Activated T-cell treated with anti-CD3 and anti-CD28 coated beads, Interleukin-2, amount 50 U/mL, for 4 hours (primary cell): ENCODE measurements at regions not wholly inside any gene's neighbourhood (a gene's known extent, or its start where the extent isn't known, plus 50 kb on each side); places are given as distances from the start of the nearest gene placed in this dataset.
"Not testable (repeated sequence)": the region's sequence is repeated elsewhere in the genome, so short reads cannot be mapped to it uniquely, and the experiment has no call there.

Experiments
- ATAC-seq, 2 donors: fragments of 200-7000 bp; cut with Tn5 transposase; one replicate each; pipeline ENCODE4 v1.10.0; 2021
- DNase-seq: peaks from one replicate; pipeline ENCODE4 v3.0.0-alpha.2; 2020
- H3K27me3 Mint-ChIP-seq: one replicate; pipeline ENCODE4 v1.8.0; 2021; ENCODE audit warnings: low read depth, mixed read lengths
- H3K36me3 Mint-ChIP-seq: one replicate; pipeline ENCODE4 v1.8.0; 2022; ENCODE audit warnings: mixed read lengths; ENCODE audit not compliant: insufficient read depth
- H3K4me1 Mint-ChIP-seq: one replicate; pipeline ENCODE4 v1.8.0; 2021; ENCODE audit warnings: low read depth, mixed read lengths
- H3K4me3 Mint-ChIP-seq: one replicate; pipeline ENCODE4 v1.8.0; 2021; ENCODE audit warnings: mild to moderate bottlenecking, moderate library complexity, mixed read lengths
- H3K9me3 Mint-ChIP-seq: one replicate; pipeline ENCODE4 v1.8.0; 2021; ENCODE audit warnings: mixed read lengths

GRCh38 chr17:20815410-20815809, 227.4 kb downstream of the USP22 start:
- H3K4me3 Mint-ChIP-seq, H3K9me3 Mint-ChIP-seq, H3K36me3 Mint-ChIP-seq, DNase-seq, H3K4me1 Mint-ChIP-seq, ATAC-seq: not testable (repeated sequence)
- H3K27me3 Mint-ChIP-seq: peaks cover 19% of the 10 kb centered on the region

- no peaks in the 10 kb centered on the region for H3K4me1 Mint-ChIP-seq
- H3K4me3 Mint-ChIP-seq: no peak overlapping the region
- ATAC-seq (no peak), DNase-seq (no peak)
- H3K36me3 Mint-ChIP-seq: no peaks in the 10 kb centered on the region
- H3K9me3 Mint-ChIP-seq: no peaks in the 10 kb centered on the region
- peaks cover 23% of the 10 kb centered on the region for H3K27me3 Mint-ChIP-seq
Measured at GRCh38 chr17:20823905-20824304, 218.9 kb downstream of the USP22 start.

GRCh38 chr17:20825539-20825938, 217.3 kb downstream of the USP22 start:
- Mint-ChIP-seq H3K4me3 (no peak overlapping the region), H3K36me3 (no peaks in the 10 kb centered on the region), H3K4me1 (no peaks in the 10 kb centered on the region), H3K27me3 (peaks cover 21% of the 10 kb centered on the region), H3K9me3 (no peaks in the 10 kb centered on the region)
- no peak for DNase-seq
- no peak for ATAC-seq

- H3K36me3 Mint-ChIP-seq, H3K9me3 Mint-ChIP-seq, H3K4me1 Mint-ChIP-seq, ATAC-seq, DNase-seq: not testable (repeated sequence)
- peaks cover 34% of the 10 kb centered on the region for H3K27me3 Mint-ChIP-seq
- H3K4me3 Mint-ChIP-seq: peak overlapping the region; percentile 51
Measured at GRCh38 chr17:20840453-20840852, 202.4 kb downstream of the USP22 start.

- not testable (repeated sequence) for H3K36me3 Mint-ChIP-seq, H3K9me3 Mint-ChIP-seq, H3K4me1 Mint-ChIP-seq, ATAC-seq, DNase-seq
- peaks cover 31% of the 10 kb centered on the region for H3K27me3 Mint-ChIP-seq
- H3K4me3 Mint-ChIP-seq: peak overlapping the region; percentile 45
Measured at GRCh38 chr17:20840987-20841865, 201.6 kb downstream of the USP22 start.

GRCh38 chr17:20842012-20842411, 200.8 kb downstream of the USP22 start:
- H3K4me3 Mint-ChIP-seq, DNase-seq, H3K36me3 Mint-ChIP-seq, H3K9me3 Mint-ChIP-seq, H3K4me1 Mint-ChIP-seq, ATAC-seq: not testable (repeated sequence)
- H3K27me3 Mint-ChIP-seq: peaks cover 30% of the 10 kb centered on the region

- not testable (repeated sequence) for H3K4me1 Mint-ChIP-seq, DNase-seq, H3K36me3 Mint-ChIP-seq, H3K9me3 Mint-ChIP-seq, H3K4me3 Mint-ChIP-seq, ATAC-seq
- peaks cover 36% of the 10 kb centered on the region for H3K27me3 Mint-ChIP-seq
Measured at GRCh38 chr17:20843261-20843660, 199.6 kb downstream of the USP22 start.

GRCh38 chr17:20843799-20844553, 198.8 kb downstream of the USP22 start:
- Mint-ChIP-seq H3K4me3 (peak overlapping the region; percentile 38), H3K27me3 (peaks cover 38% of the 10 kb centered on the region)
- H3K9me3 Mint-ChIP-seq, H3K36me3 Mint-ChIP-seq, DNase-seq, H3K4me1 Mint-ChIP-seq: not testable (repeated sequence)
- ATAC-seq: peak; percentile 92 to 96

GRCh38 chr17:20848869-20849443, 193.9 kb downstream of the USP22 start:
- DNase-seq, H3K9me3 Mint-ChIP-seq, H3K4me3 Mint-ChIP-seq, H3K36me3 Mint-ChIP-seq, ATAC-seq: not testable (repeated sequence)
- H3K4me1 Mint-ChIP-seq: peaks cover 12% of the 10 kb centered on the region
- H3K27me3 Mint-ChIP-seq: peaks cover 43% of the 10 kb centered on the region

- Mint-ChIP-seq H3K4me3 (peak overlapping the region; percentile 62), H3K4me1 (peaks cover 12% of the 10 kb centered on the region), H3K27me3 (peaks cover 48% of the 10 kb centered on the region)
- not testable (repeated sequence) for DNase-seq, H3K9me3 Mint-ChIP-seq, H3K36me3 Mint-ChIP-seq, ATAC-seq
Measured at GRCh38 chr17:20851591-20852238, 191.1 kb downstream of the USP22 start.

GRCh38 chr17:20852239-20852989, 190.4 kb downstream of the USP22 start:
- Mint-ChIP-seq H3K27me3 (peaks cover 50% of the 10 kb centered on the region), H3K36me3 (no peaks in the 10 kb centered on the region), H3K4me3 (peak overlapping the region; percentile 62), H3K9me3 (no peaks in the 10 kb centered on the region), H3K4me1 (peaks cover 12% of the 10 kb centered on the region)
- peak; percentile 34 to 35 for ATAC-seq
- DNase-seq: no peak

GRCh38 chr17:20852990-20853370, 189.8 kb downstream of the USP22 start:
- Mint-ChIP-seq H3K27me3 (peaks cover 47% of the 10 kb centered on the region), H3K4me3 (peak overlapping the region; percentile 62), H3K36me3 (no peaks in the 10 kb centered on the region), H3K9me3 (no peaks in the 10 kb centered on the region), H3K4me1 (peaks cover 12% of the 10 kb centered on the region)
- ATAC-seq: no peak
- no peak for DNase-seq

- not testable (repeated sequence) for H3K36me3 Mint-ChIP-seq, H3K4me3 Mint-ChIP-seq, H3K9me3 Mint-ChIP-seq, DNase-seq, ATAC-seq
- Mint-ChIP-seq H3K27me3 (peaks cover 40% of the 10 kb centered on the region), H3K4me1 (peaks cover 12% of the 10 kb centered on the region)
Measured at GRCh38 chr17:20855910-20856470, 186.8 kb downstream of the USP22 start.
